GM23338 (cell line): ENCODE measurements at regions not wholly inside any gene's neighbourhood (a gene's known extent, or its start where the extent isn't known, plus 50 kb on each side); places are given as distances from the start of the nearest gene placed in this dataset.

Experiments used
- ATAC-seq: fragments of 200-7000 bp; cut with Tn5 transposase; 3 replicates; pipeline ENCODE4 v1.9.1; 2020
- DNase-seq: peaks from one replicate; pipeline ENCODE4 v3.0.0-alpha.2; 2015; ENCODE audit warnings: low spot score
- H2AFZ ChIP-seq: fragments of 200-600 bp; sonication (generic); 2 replicates; pipeline ENCODE4 v1.8.0; 2016; ENCODE audit warnings: antibody characterized with exemption, mild to moderate bottlenecking, moderate library complexity
- H3F3A ChIP-seq: fragments of 200-600 bp; sonication (generic); replicated peaks from 2 replicates; pipeline ENCODE4 v1.8.0; 2017; ENCODE audit warnings: antibody characterized with exemption, mixed run types, low read depth
- H3K27ac ChIP-seq: fragments of 200-600 bp; sonication (generic); 2 replicates; pipeline ENCODE4 v1.6.1; 2016; ENCODE audit warnings: low read depth
- H3K27me3 ChIP-seq: fragments of 200-600 bp; sonication (generic); 2 replicates; pipeline ENCODE4 v1.8.0; 2016; ENCODE audit warnings: mild to moderate bottlenecking, mixed run types, moderate library complexity; ENCODE audit not compliant: insufficient read depth
- H3K36me3 ChIP-seq: fragments of 200-600 bp; sonication (generic); 2 replicates; pipeline ENCODE4 v1.8.0; 2016; ENCODE audit warnings: mild to moderate bottlenecking; ENCODE audit not compliant: insufficient read depth
- H3K4me1 ChIP-seq: fragments of 200-600 bp; sonication (generic); 2 replicates; pipeline ENCODE4 v1.8.0; 2016; ENCODE audit warnings: mild to moderate bottlenecking, moderate library complexity; ENCODE audit not compliant: insufficient read depth
- H3K4me2 ChIP-seq: fragments of 200-600 bp; sonication (generic); 2 replicates; pipeline ENCODE4 v1.7.1; 2017; ENCODE audit warnings: mixed run types
- H3K4me3 ChIP-seq: fragments of 200-600 bp; sonication (generic); 2 replicates; pipeline ENCODE4 v1.6.1; 2016; ENCODE audit warnings: mixed run types
- H3K79me2 ChIP-seq: fragments of 200-600 bp; sonication (generic); replicated peaks from 2 replicates; pipeline ENCODE4 v1.8.0; 2017; ENCODE audit warnings: mild to moderate bottlenecking; ENCODE audit not compliant: insufficient read depth
- H3K9me2 ChIP-seq: fragments of 200-600 bp; sonication (generic); 2 replicates; pipeline ENCODE4 v1.8.0; 2017; ENCODE audit not compliant: insufficient read depth
- H4K20me1 ChIP-seq: fragments of 200-600 bp; sonication (generic); replicated peaks from 2 replicates; pipeline ENCODE4 v1.8.0; 2017; ENCODE audit warnings: mild to moderate bottlenecking; ENCODE audit not compliant: insufficient read depth
- H3K27ac Mint-ChIP-seq: 2 replicates; pipeline ENCODE4 v1.8.0; 2020; ENCODE audit warnings: inconsistent platforms, mild to moderate bottlenecking, moderate library complexity, mixed read lengths
- H3K27me3 Mint-ChIP-seq: 3 replicates; pipeline ENCODE4 v1.8.0; 2022; ENCODE audit warnings: low read depth, mild to moderate bottlenecking, moderate library complexity, mixed read lengths, inconsistent platforms; ENCODE audit not compliant: insufficient read depth, poor library complexity
- H3K36me3 Mint-ChIP-seq: 3 replicates; pipeline ENCODE4 v1.8.0; 2021; ENCODE audit warnings: low read depth, mild to moderate bottlenecking, inconsistent platforms, moderate library complexity, mixed read lengths
- H3K4me1 Mint-ChIP-seq: 3 replicates; pipeline ENCODE4 v1.8.0; 2020; ENCODE audit warnings: mild to moderate bottlenecking, inconsistent platforms, mixed read lengths
- H3K4me3 Mint-ChIP-seq: 3 replicates; pipeline ENCODE4 v1.8.0; 2021; ENCODE audit warnings: moderate library complexity, mild to moderate bottlenecking, inconsistent platforms, mixed read lengths
- H3K9me3 Mint-ChIP-seq: 3 replicates; pipeline ENCODE4 v1.8.0; 2020; ENCODE audit warnings: moderate library complexity, mild to moderate bottlenecking, inconsistent platforms, mixed read lengths
- CREB1 ChIP-seq: fragments of 250-450 bp; sonication (Bioruptor Pico); IDR thresholded peaks from 2 replicates; pipeline ENCODE4 v1.5.0; 2020; ENCODE audit warnings: low read depth, mild to moderate bottlenecking, moderate library complexity
- ETS1 ChIP-seq: IDR thresholded peaks from 2 replicates; pipeline ENCODE4 v1.6.1; 2016; ENCODE audit warnings: antibody characterized with exemption
- EZH2 ChIP-seq: fragments of 200-600 bp; sonication (generic); IDR thresholded peaks from one replicate; pipeline ENCODE4 v1.8.0; 2017; ENCODE audit warnings: antibody characterized with exemption, mild to moderate bottlenecking, low read depth; ENCODE audit not compliant: unreplicated experiment
- JUNB ChIP-seq: IDR thresholded peaks from one replicate; pipeline ENCODE4 v1.6.1; 2016; ENCODE audit warnings: antibody characterized with exemption; ENCODE audit not compliant: unreplicated experiment
- POLR2AphosphoS5 ChIP-seq: IDR thresholded peaks from 2 replicates; pipeline ENCODE4 v1.6.1; 2016; ENCODE audit warnings: antibody characterized with exemption, low read depth
- ZNF462 ChIP-seq: fragments of 250-450 bp; sonication (Bioruptor Pico); IDR thresholded peaks from 2 replicates; pipeline ENCODE4 v1.5.0; 2020; ENCODE audit warnings: mild to moderate bottlenecking, moderate library complexity
- TF ChIP-seq, protein P1 (sequence below), 2 experiments: fragments of 200-600 bp in 1 of 2; sonication (generic) in 1 of 2; conservative IDR thresholded peaks; 2 replicates each; pipeline versions ENCODE4 v1.5.1 to v1.6.1; 2016 to 2017; ENCODE audit warnings: antibody characterized with exemption in 2 of 2, low read depth in 2 of 2, mild to moderate bottlenecking in 2 of 2, moderate library complexity in 1 of 2

DNA sequence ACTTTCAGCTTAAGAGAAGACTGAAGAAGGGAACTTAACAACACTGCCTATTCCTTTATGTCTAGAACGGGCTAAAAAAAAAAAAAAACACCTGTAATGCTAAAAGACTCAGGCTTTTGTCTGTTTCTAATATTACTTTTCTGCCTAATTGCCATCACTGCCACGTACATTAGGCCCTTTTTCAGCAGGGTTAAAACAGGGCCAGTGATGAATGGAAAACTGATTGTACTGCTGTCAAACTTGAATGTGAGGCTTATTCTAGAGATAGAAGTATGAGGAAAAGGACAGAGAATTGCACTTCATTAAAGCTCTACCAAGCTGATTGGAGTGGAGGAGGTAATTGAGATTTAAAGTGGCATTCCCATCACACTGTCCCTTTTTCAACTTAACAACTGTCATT is 535.8 kb downstream of the PRKD1 start (continued):
- TF ChIP-seq ZNF462 (CRISPR knock-in tag) (no peak), JUNB (no peak), CREB1 (CRISPR knock-in tag) (no peak), POLR2AphosphoS5 (no peak), EZH2 (no peak), ETS1 (no peak)
- TF ChIP-seq, protein P1, sequence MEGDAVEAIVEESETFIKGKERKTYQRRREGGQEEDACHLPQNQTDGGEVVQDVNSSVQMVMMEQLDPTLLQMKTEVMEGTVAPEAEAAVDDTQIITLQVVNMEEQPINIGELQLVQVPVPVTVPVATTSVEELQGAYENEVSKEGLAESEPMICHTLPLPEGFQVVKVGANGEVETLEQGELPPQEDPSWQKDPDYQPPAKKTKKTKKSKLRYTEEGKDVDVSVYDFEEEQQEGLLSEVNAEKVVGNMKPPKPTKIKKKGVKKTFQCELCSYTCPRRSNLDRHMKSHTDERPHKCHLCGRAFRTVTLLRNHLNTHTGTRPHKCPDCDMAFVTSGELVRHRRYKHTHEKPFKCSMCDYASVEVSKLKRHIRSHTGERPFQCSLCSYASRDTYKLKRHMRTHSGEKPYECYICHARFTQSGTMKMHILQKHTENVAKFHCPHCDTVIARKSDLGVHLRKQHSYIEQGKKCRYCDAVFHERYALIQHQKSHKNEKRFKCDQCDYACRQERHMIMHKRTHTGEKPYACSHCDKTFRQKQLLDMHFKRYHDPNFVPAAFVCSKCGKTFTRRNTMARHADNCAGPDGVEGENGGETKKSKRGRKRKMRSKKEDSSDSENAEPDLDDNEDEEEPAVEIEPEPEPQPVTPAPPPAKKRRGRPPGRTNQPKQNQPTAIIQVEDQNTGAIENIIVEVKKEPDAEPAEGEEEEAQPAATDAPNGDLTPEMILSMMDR (conservative IDR thresholded peaks at IDR 0.05; ENCODE audit: low read depth in 2 of 2) = no peak

DNA sequence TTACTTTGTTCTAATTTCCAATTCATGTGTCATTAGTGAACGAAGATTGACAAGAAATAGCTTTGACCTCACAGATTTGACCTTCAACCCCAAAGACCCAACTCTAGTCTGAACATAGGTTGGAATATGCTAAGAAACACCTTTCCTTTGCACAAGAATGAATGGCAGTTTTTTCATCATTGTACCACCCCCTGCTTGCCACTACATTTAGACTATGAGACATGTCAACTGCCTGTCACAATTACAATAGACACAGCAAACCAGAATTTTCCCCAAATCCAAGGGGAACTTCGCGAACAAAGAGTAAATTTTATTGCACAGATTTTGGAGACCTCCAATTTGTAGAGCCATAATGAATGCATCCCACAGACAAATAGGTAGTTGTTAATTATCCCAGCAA is 535.4 kb downstream of the PRKD1 start:
- H3K4me3 Mint-ChIP-seq = no peak overlapping the region
- no peaks in the 10 kb centered on the region for H3K36me3 Mint-ChIP-seq
- H3K4me1 Mint-ChIP-seq = peaks cover 12% of the 10 kb centered on the region
- H3K27ac Mint-ChIP-seq = no peak overlapping the region
- no peak for ATAC-seq
- Histone ChIP-seq H3K79me2 (no peaks in the 10 kb centered on the region), H4K20me1 (no peaks in the 10 kb centered on the region), H3K27ac (no peak overlapping the region), H2AFZ (no peak overlapping the region), H3K27me3 (no peaks in the 10 kb centered on the region), H3K36me3 (no peaks in the 10 kb centered on the region), H3K4me1 (no peaks in the 10 kb centered on the region), H3K4me2 (no peak overlapping the region), H3K4me3 (no peak overlapping the region), H3K9me2 (no peaks in the 10 kb centered on the region), H3F3A (no peaks in the 10 kb centered on the region)
- no peak for DNase-seq
- TF ChIP-seq EZH2 (no peak), ZNF462 (CRISPR knock-in tag) (no peak), POLR2AphosphoS5 (no peak), JUNB (no peak)
- H3K9me3 Mint-ChIP-seq = no peaks in the 10 kb centered on the region
- H3K27me3 Mint-ChIP-seq = no peaks in the 10 kb centered on the region
